Keratinocyte (primary cell): ENCODE measurements at regions not wholly inside any gene's neighbourhood (a gene's known extent, or its start where the extent isn't known, plus 50 kb on each side); places are given as distances from the start of the nearest gene placed in this dataset.

Source experiments
- DNase-seq: peaks from one replicate; pipeline ENCODE4 v3.0.0-alpha.2; 2011; ENCODE audit warnings: low read depth, missing footprints, low spot score
- FAIRE-seq: peaks from 2 replicates; lab custom pipeline; 2011; peaks lifted over from hg19 to GRCh38; lab: Jason Lieb, UNC
- H2AFZ ChIP-seq: 2 replicates; pipeline ENCODE4 v1.6.0; 2012; ENCODE audit warnings: low read length, control low read depth, inconsistent platforms; ENCODE audit not compliant: control insufficient read depth
- H3K27ac ChIP-seq: 2 replicates; pipeline ENCODE4 v1.5.1; 2011; ENCODE audit warnings: low read length; ENCODE audit not compliant: control insufficient read depth, insufficient read depth
- H3K27me3 ChIP-seq: 3 replicates; pipeline ENCODE4 v1.6.0; 2011; ENCODE audit warnings: low read length; ENCODE audit not compliant: control insufficient read depth, insufficient read depth; ENCODE audit errors: extremely low read depth
- H3K36me3 ChIP-seq, 2 experiments: 2 replicates in 1 of 2; 3 replicates in 1 of 2; pipeline ENCODE4 v1.5.1; 2011; ENCODE audit warnings: low read length in 2 of 2, mild to moderate bottlenecking in 1 of 2; ENCODE audit not compliant: control insufficient read depth in 2 of 2, insufficient read depth in 2 of 2; ENCODE audit errors: extremely low read depth in 1 of 2
- H3K4me1 ChIP-seq: 3 replicates; pipeline ENCODE4 v1.5.1; 2011; ENCODE audit warnings: low read length; ENCODE audit not compliant: control insufficient read depth, insufficient read depth; ENCODE audit errors: extremely low read depth
- H3K4me2 ChIP-seq: 3 replicates; pipeline ENCODE4 v1.6.0; 2011; ENCODE audit warnings: low read depth, low read length; ENCODE audit not compliant: control insufficient read depth, insufficient read depth; ENCODE audit errors: extremely low read depth
- H3K4me3 ChIP-seq, 3 experiments: fragments of 200-600 bp in 1 of 3; sonication (generic) in 1 of 3; 2 replicates in 2 of 3; 3 replicates in 1 of 3; pipeline ENCODE4 v1.5.1; 2011 to 2016; ENCODE audit warnings: low read length in 3 of 3, mild to moderate bottlenecking in 3 of 3, control low read depth in 2 of 3, inconsistent platforms in 1 of 3, low read depth in 1 of 3, mixed read lengths in 1 of 3, mixed run types in 1 of 3, moderate library complexity in 1 of 3; ENCODE audit not compliant: control insufficient read depth in 2 of 3, insufficient read depth in 2 of 3; ENCODE audit errors: extremely low read depth in 1 of 3
- H3K79me2 ChIP-seq: 2 replicates; pipeline ENCODE4 v1.6.0; 2012; ENCODE audit warnings: low read length; ENCODE audit not compliant: control insufficient read depth, insufficient read depth
- H3K9ac ChIP-seq: 3 replicates; pipeline ENCODE4 v1.6.0; 2011; ENCODE audit warnings: low read length; ENCODE audit not compliant: control insufficient read depth, insufficient read depth; ENCODE audit errors: extremely low read depth
- H3K9me1 ChIP-seq: 3 replicates; pipeline ENCODE4 v1.6.0; 2011; ENCODE audit warnings: low read length; ENCODE audit not compliant: control insufficient read depth, insufficient read depth; ENCODE audit errors: extremely low read depth
- H3K9me3 ChIP-seq: 2 replicates; pipeline ENCODE4 v1.5.1; 2012; ENCODE audit warnings: low read depth, low read length; ENCODE audit not compliant: control insufficient read depth
- H4K20me1 ChIP-seq: 3 replicates; pipeline ENCODE4 v1.6.0; 2011; ENCODE audit warnings: low read length; ENCODE audit not compliant: control insufficient read depth, insufficient read depth; ENCODE audit errors: extremely low read depth
- CTCF ChIP-seq, 3 experiments: IDR thresholded peaks in 1 of 3; conservative IDR thresholded peaks in 1 of 3; optimal IDR thresholded peaks in 1 of 3; 2 replicates in 2 of 3; 3 replicates in 1 of 3; pipeline versions ENCODE3 to v1.5.1; 2011; ENCODE audit warnings: low read length in 3 of 3, mild to moderate bottlenecking in 3 of 3, moderate library complexity in 2 of 3, control low read depth in 1 of 3, inconsistent platforms in 1 of 3; ENCODE audit not compliant: insufficient read depth in 2 of 3; ENCODE audit errors: extremely low read depth in 1 of 3
- EZH2 ChIP-seq: IDR thresholded peaks from one replicate; pipeline ENCODE4 v1.6.1; 2012; ENCODE audit warnings: inconsistent platforms, mild to moderate bottlenecking, low read length, moderate library complexity
- dilution Hi-C: fragments of 300-500 bp; cut with MboI; formaldehyde crosslinking; loops from one replicate; pipeline ENCODE4 v1.7.0; 2020; ENCODE audit warnings: low sequenced_read_pairs; ENCODE audit not compliant: extremely low pct_ligation_motif_present

DNA sequence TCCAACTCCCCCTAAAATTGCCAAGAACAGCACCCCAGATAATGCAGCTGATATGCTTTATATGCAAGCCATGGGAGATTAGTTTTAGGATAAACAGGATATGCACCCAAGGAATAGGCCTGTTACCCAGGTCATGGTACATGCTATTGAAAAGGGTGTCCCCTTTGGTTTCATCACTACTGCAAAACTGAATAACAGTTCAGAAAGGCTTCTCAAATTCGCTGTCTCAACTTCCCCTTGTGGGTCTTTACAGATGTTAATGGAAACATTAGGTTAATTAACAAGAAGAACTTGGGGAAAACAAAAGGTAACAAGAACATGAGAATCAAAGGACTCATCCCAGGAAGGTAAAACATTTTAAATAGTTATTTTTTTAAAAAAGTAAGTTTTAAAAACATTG is 318.7 kb downstream of the PRR32 start:
- Histone ChIP-seq H3K4me1 (no peaks in the 10 kb centered on the region), H3K9me1 (no peaks in the 10 kb centered on the region), H3K4me2 (no peak overlapping the region), H3K9me3 (no peaks in the 10 kb centered on the region), H3K9ac (no peak overlapping the region), H3K36me3 (no peaks in the 10 kb centered on the region), H2AFZ (no peak overlapping the region), H4K20me1 (no peaks in the 10 kb centered on the region), H3K79me2 (no peaks in the 10 kb centered on the region), H3K27me3 (no peaks in the 10 kb centered on the region), H3K4me3 (no peak overlapping the region), H3K27ac (no peak overlapping the region)
- TF ChIP-seq CTCF (optimal IDR thresholded peaks at IDR 0.05 in 1 of 3, IDR thresholded peaks at IDR 0.05 in 1 of 3, conservative IDR thresholded peaks at IDR 0.05 in 1 of 3; ENCODE audit: extremely low read depth in 1 of 3, insufficient read depth in 2 of 3, low read length in 3 of 3) (no peak), EZH2 (no peak)
- DNase-seq (no peak), FAIRE-seq (no peak)
- dilution Hi-C loops: no loop called here

DNA sequence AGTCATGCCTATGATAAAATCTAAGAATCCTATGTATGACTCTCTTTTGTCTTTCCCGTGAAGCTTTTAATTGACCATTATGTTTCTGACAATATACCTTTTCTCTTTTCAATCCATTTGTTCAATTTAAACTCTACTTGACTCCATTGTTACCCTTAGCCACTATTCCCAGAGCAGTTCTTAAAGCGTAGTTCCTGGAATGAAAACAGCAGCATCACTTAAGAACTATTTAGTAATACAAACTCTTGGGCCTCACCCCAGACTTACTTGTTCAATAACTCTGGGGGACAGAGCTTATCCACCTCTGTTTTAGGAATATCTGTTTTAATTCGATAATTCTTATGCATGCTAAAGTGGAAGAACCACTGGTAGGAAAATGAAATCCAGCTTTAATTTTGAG is 358.4 kb downstream of the PRR32 start:
- H3K9me3 ChIP-seq: no peaks in the 10 kb centered on the region
- no peak overlapping the region for H2AFZ ChIP-seq
- H3K4me3 ChIP-seq: no peak overlapping the region
- TF ChIP-seq EZH2 (no peak), CTCF (optimal IDR thresholded peaks at IDR 0.05 in 1 of 3, IDR thresholded peaks at IDR 0.05 in 1 of 3, conservative IDR thresholded peaks at IDR 0.05 in 1 of 3; ENCODE audit: extremely low read depth in 1 of 3, insufficient read depth in 2 of 3, low read length in 3 of 3) (no peak)
- dilution Hi-C loops: no loop called here
- H3K4me1 ChIP-seq: no peaks in the 10 kb centered on the region
- H3K9ac ChIP-seq: no peak overlapping the region
- no peak overlapping the region for H3K27ac ChIP-seq
- H3K79me2 ChIP-seq: no peaks in the 10 kb centered on the region
- DNase-seq: no peak
- H3K36me3 ChIP-seq: no peaks in the 10 kb centered on the region
- no peaks in the 10 kb centered on the region for H3K9me1 ChIP-seq
- FAIRE-seq: no peak
- no peaks in the 10 kb centered on the region for H4K20me1 ChIP-seq
- no peaks in the 10 kb centered on the region for H3K27me3 ChIP-seq
- no peak overlapping the region for H3K4me2 ChIP-seq
